A673 (cell line): ENCODE measurements at regions not wholly inside any gene's neighbourhood (a gene's known extent, or its start where the extent isn't known, plus 50 kb on each side); places are given as distances from the start of the nearest gene placed in this dataset.
"Not testable (repeated sequence)": the region's sequence is repeated elsewhere in the genome, so short reads cannot be mapped to it uniquely, and the experiment has no call there.

Experiments used
- CTCF ChIP-seq: fragments of 300-800, 200-600 bp; sonication (generic); conservative IDR thresholded peaks from 2 replicates; pipeline ENCODE4 v1.5.1; 2017; ENCODE audit warnings: low read depth, mild to moderate bottlenecking, antibody characterized with exemption, low read length, moderate library complexity, mixed read lengths
- EZH2 ChIP-seq: fragments of 200-600 bp; sonication (generic); IDR thresholded peaks from 2 replicates; pipeline ENCODE4 v1.6.1; 2017; ENCODE audit warnings: borderline replicate concordance, low read depth, mild to moderate bottlenecking, mixed read lengths, antibody characterized with exemption, low read length; ENCODE audit not compliant: poor library complexity, severe bottlenecking

DNA sequence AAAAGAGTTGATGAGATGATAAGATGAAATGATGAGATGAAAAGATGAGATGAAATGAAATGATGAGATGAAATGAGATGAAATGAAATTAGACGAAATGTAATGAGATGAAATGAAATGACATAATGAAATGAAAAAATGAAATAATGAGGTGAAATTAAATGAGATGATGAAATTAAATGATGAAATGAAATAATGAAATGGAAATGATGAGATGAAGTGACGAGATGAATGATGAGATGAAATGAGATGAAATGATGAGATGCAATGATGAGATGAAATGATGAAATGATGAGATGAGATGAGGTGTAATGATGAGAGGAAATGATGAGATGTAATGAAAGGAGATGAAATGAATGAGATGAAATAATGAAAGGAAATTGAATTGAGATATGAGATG, 343.4 kb upstream of the PLGLB1 start:
- TF ChIP-seq CTCF, EZH2: not testable (repeated sequence)
